HL-60 (cell line): ENCODE measurements at regions not wholly inside any gene's neighbourhood (a gene's known extent, or its start where the extent isn't known, plus 50 kb on each side); places are given as distances from the start of the nearest gene placed in this dataset.

Experiments used
- GABPA ChIP-seq: IDR thresholded peaks from 2 replicates; pipeline ENCODE4 v1.6.1; 2012; ENCODE audit warnings: low read depth
- POLR2AphosphoS5 ChIP-seq: IDR thresholded peaks from 2 replicates; pipeline ENCODE4 v1.6.1; 2012; ENCODE audit warnings: low read depth
- REST ChIP-seq: IDR thresholded peaks from 2 replicates; pipeline ENCODE4 v1.6.1; 2012; ENCODE audit warnings: low read depth; ENCODE audit not compliant: insufficient replicate concordance
- TF ChIP-seq, protein P1 (sequence below): IDR thresholded peaks from one replicate; pipeline ENCODE4 v1.5.1; 2011; ENCODE audit warnings: low read length, control low read depth, inconsistent platforms; ENCODE audit not compliant: insufficient read depth

GRCh38 chr5:104661256-104661655, 1098.7 kb upstream of the NUDT12 start:
- TF ChIP-seq, protein P1, sequence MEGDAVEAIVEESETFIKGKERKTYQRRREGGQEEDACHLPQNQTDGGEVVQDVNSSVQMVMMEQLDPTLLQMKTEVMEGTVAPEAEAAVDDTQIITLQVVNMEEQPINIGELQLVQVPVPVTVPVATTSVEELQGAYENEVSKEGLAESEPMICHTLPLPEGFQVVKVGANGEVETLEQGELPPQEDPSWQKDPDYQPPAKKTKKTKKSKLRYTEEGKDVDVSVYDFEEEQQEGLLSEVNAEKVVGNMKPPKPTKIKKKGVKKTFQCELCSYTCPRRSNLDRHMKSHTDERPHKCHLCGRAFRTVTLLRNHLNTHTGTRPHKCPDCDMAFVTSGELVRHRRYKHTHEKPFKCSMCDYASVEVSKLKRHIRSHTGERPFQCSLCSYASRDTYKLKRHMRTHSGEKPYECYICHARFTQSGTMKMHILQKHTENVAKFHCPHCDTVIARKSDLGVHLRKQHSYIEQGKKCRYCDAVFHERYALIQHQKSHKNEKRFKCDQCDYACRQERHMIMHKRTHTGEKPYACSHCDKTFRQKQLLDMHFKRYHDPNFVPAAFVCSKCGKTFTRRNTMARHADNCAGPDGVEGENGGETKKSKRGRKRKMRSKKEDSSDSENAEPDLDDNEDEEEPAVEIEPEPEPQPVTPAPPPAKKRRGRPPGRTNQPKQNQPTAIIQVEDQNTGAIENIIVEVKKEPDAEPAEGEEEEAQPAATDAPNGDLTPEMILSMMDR = no peak
- TF ChIP-seq POLR2AphosphoS5 (no peak), GABPA (no peak), REST (no peak)
